ENCODE measurements at regions not wholly inside any gene's neighbourhood (a gene's known extent, or its start where the extent isn't known, plus 50 kb on each side); places are given as distances from the start of the nearest gene placed in this dataset.
"Not testable (repeated sequence)": the region's sequence is repeated elsewhere in the genome, so short reads cannot be mapped to it uniquely, and the experiment has no call there.

- no peak for DNase-seq (ENCODE audit: low read depth)
Observed at GRCh38 chrX:23061116-23061515, 61.4 kb downstream of the DDX53 start.

GRCh38 chrX:23062359-23062758 is 62.6 kb downstream of the DDX53 start:
- DNase-seq (ENCODE audit: low read depth), result no peak

- DNase-seq (ENCODE audit: low read depth), result no peak
Observed at GRCh38 chrX:23066588-23067281, 67.0 kb downstream of the DDX53 start.

- not testable (repeated sequence) for DNase-seq (ENCODE audit: low read depth)
Observed at GRCh38 chrX:23075461-23075860, 75.7 kb downstream of the DDX53 start.

GRCh38 chrX:23079347-23079746 is 79.6 kb downstream of the DDX53 start:
- no peak for DNase-seq (ENCODE audit: low read depth)

- DNase-seq (ENCODE audit: low read depth), result no peak
Observed at GRCh38 chrX:23100826-23101225, 101.1 kb downstream of the DDX53 start.

GRCh38 chrX:23103546-23103945 is 103.8 kb downstream of the DDX53 start:
- DNase-seq (ENCODE audit: low read depth), result no peak

- DNase-seq (ENCODE audit: low read depth), result no peak
Observed at GRCh38 chrX:23114241-23114640, 114.5 kb downstream of the DDX53 start.

GRCh38 chrX:23115651-23116050 is 115.9 kb downstream of the DDX53 start:
- DNase-seq (ENCODE audit: low read depth), result no peak

- no peak for DNase-seq (ENCODE audit: low read depth)
Observed at GRCh38 chrX:23118163-23118562, 118.4 kb downstream of the DDX53 start.

GRCh38 chrX:23118890-23119527 is 119.2 kb downstream of the DDX53 start:
- DNase-seq (ENCODE audit: low read depth), result no peak

GRCh38 chrX:23127586-23127985 is 127.8 kb downstream of the DDX53 start:
- DNase-seq (ENCODE audit: low read depth), result no peak

- DNase-seq (ENCODE audit: low read depth), result no peak
Observed at GRCh38 chrX:23133551-23133950, 133.8 kb downstream of the DDX53 start.

- peak; percentile 59 for DNase-seq (ENCODE audit: low read depth)
Observed at GRCh38 chrX:23134136-23134535, 134.4 kb downstream of the DDX53 start.

GRCh38 chrX:23136816-23137215 is 137.1 kb downstream of the DDX53 start:
- no peak for DNase-seq (ENCODE audit: low read depth)

GRCh38 chrX:23168291-23168690 is 166.4 kb upstream of the PTCHD1 start:
- no peak for DNase-seq (ENCODE audit: low read depth)

- no peak for DNase-seq (ENCODE audit: low read depth)
Observed at GRCh38 chrX:23185951-23186350, 148.7 kb upstream of the PTCHD1 start.

GRCh38 chrX:23187819-23188218 is 146.8 kb upstream of the PTCHD1 start:
- DNase-seq (ENCODE audit: low read depth), result no peak

- DNase-seq (ENCODE audit: low read depth), result peak; percentile 56
Observed at GRCh38 chrX:23194885-23195554, 139.6 kb upstream of the PTCHD1 start.

GRCh38 chrX:23195761-23196160 is 138.9 kb upstream of the PTCHD1 start:
- DNase-seq (ENCODE audit: low read depth), result peak; percentile 58

GRCh38 chrX:23201706-23202105 is 132.9 kb upstream of the PTCHD1 start:
- DNase-seq (ENCODE audit: low read depth), result no peak

- DNase-seq (ENCODE audit: low read depth), result no peak
Observed at GRCh38 chrX:23202326-23202725, 132.3 kb upstream of the PTCHD1 start.

- DNase-seq (ENCODE audit: low read depth), result no peak
Observed at GRCh38 chrX:23223169-23223568, 111.5 kb upstream of the PTCHD1 start.
